HG03520 (cell line): ENCODE measurements at regions not wholly inside any gene's neighbourhood (a gene's known extent, or its start where the extent isn't known, plus 50 kb on each side); places are given as distances from the start of the nearest gene placed in this dataset.

Experiments
- ATAC-seq: cut with Tn5 transposase; IDR thresholded peaks from one replicate; pipeline ENCODE4 v1.9.1; 2021; ENCODE audit warnings: mild to moderate bottlenecking, moderate library complexity; ENCODE audit not compliant: unreplicated experiment

- ATAC-seq = no peak
Measured at GRCh38 chr14:101456246-101457175, 104.8 kb upstream of the DIO3 start.

- no peak for ATAC-seq
Measured at GRCh38 chr14:101457301-101457935, 103.9 kb upstream of the DIO3 start.

- no peak for ATAC-seq
Measured at GRCh38 chr14:101457936-101458740, 103.2 kb upstream of the DIO3 start.

GRCh38 chr14:101458741-101459550, 102.3 kb upstream of the DIO3 start:
- no peak for ATAC-seq

GRCh38 chr14:101459551-101459900, 101.8 kb upstream of the DIO3 start:
- no peak for ATAC-seq

- ATAC-seq = no peak
Measured at GRCh38 chr14:101460521-101460920, 100.8 kb upstream of the DIO3 start.

GRCh38 chr14:101460986-101461750, 100.1 kb upstream of the DIO3 start:
- no peak for ATAC-seq

- ATAC-seq = no peak
Measured at GRCh38 chr14:101461891-101462290, 99.4 kb upstream of the DIO3 start.

- no peak for ATAC-seq
Measured at GRCh38 chr14:101462726-101463565, 98.3 kb upstream of the DIO3 start.

GRCh38 chr14:101463566-101464171, 97.6 kb upstream of the DIO3 start:
- ATAC-seq = no peak

- ATAC-seq = no peak
Measured at GRCh38 chr14:101464310-101464983, 96.8 kb upstream of the DIO3 start.

GRCh38 chr14:101464984-101465794, 96.1 kb upstream of the DIO3 start:
- ATAC-seq = no peak

- ATAC-seq = no peak
Measured at GRCh38 chr14:101465795-101466448, 95.4 kb upstream of the DIO3 start.

GRCh38 chr14:101466456-101467180, 94.7 kb upstream of the DIO3 start:
- ATAC-seq = no peak

- ATAC-seq = no peak
Measured at GRCh38 chr14:101467181-101467926, 93.9 kb upstream of the DIO3 start.
